Left lung (tissue), 4 donors: ENCODE measurements at regions not wholly inside any gene's neighbourhood (a gene's known extent, or its start where the extent isn't known, plus 50 kb on each side); places are given as distances from the start of the nearest gene placed in this dataset.

Experiments used
- ATAC-seq: fragments of 200-7000 bp; cut with Tn5 transposase; one replicate; pipeline ENCODE4 v1.9.1; 2020; ENCODE audit warnings: moderate library complexity
- DNase-seq, 4 donors: peaks; one replicate each; pipeline ENCODE4 v3.0.0-alpha.2; 2013 to 2020
- H3K27ac ChIP-seq, 2 donors: fragments of 200-600 bp; sonication (generic) in 1 of 2; one replicate each; pipeline versions ENCODE4 v1.5.0 to v1.8.0; 2020 to 2021
- H3K27me3 ChIP-seq, 2 donors: fragments of 200-600 bp; sonication (generic) in 1 of 2; one replicate each; pipeline versions ENCODE4 v1.5.0 to v1.8.0; 2020 to 2021
- H3K36me3 ChIP-seq, 2 donors: fragments of 200-600 bp; sonication (generic) in 1 of 2; one replicate each; pipeline versions ENCODE4 v1.5.0 to v1.8.0; 2020 to 2021
- H3K4me1 ChIP-seq, 2 donors: fragments of 200-600 bp; one replicate each; pipeline ENCODE4 v1.8.0; 2021
- H3K4me3 ChIP-seq, 2 donors: fragments of 200-600 bp; sonication (generic) in 1 of 2; one replicate each; pipeline versions ENCODE4 v1.5.0 to v1.8.0; 2020 to 2021; ENCODE audit warnings: mild to moderate bottlenecking in 1 of 2
- H3K9me3 ChIP-seq, 2 donors: fragments of 200-600 bp; sonication (generic) in 1 of 2; one replicate each; pipeline versions ENCODE4 v1.5.0 to v1.8.0; 2020 to 2021
- intact Hi-C, 2 donors: fragments of 100-400 bp; cut with DNase I; formaldehyde crosslinking; loops; one replicate each; pipeline versions ENCODE4 v1.11.2 to v1.14.2; 2022
- TF ChIP-seq, protein P1 (sequence below), 2 donors: fragments of 200-600 bp; sonication (generic) in 1 of 2; IDR thresholded peaks; one replicate each; pipeline versions ENCODE4 v1.5.0 to v1.8.0; 2021; ENCODE audit warnings: antibody characterized with exemption in 2 of 2
- donor health status: DM: no; HTN: yes; CAD: no.
- donor health status: DM: no; HTN: no; CAD: no.

DNA sequence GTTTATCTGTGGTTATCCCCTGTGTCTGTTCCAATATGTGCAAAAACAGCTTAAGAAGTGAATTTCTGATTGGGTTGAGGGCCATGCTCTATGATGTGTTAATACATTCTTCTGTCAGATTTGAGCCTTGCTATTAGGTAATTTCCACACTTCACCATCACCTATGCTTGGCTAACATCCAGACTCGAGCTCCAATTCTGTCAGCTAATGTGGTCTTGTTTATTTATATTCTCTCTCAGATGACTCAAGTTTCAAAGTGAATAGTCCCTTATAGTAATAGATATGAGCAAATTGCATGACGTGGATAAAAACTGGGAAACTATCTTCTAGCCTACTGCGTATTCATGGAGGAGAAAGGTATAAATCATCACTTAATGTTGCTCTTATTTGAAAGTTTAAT lies 451.3 kb downstream of the SNAPC1 start:
- TF ChIP-seq, protein P1, sequence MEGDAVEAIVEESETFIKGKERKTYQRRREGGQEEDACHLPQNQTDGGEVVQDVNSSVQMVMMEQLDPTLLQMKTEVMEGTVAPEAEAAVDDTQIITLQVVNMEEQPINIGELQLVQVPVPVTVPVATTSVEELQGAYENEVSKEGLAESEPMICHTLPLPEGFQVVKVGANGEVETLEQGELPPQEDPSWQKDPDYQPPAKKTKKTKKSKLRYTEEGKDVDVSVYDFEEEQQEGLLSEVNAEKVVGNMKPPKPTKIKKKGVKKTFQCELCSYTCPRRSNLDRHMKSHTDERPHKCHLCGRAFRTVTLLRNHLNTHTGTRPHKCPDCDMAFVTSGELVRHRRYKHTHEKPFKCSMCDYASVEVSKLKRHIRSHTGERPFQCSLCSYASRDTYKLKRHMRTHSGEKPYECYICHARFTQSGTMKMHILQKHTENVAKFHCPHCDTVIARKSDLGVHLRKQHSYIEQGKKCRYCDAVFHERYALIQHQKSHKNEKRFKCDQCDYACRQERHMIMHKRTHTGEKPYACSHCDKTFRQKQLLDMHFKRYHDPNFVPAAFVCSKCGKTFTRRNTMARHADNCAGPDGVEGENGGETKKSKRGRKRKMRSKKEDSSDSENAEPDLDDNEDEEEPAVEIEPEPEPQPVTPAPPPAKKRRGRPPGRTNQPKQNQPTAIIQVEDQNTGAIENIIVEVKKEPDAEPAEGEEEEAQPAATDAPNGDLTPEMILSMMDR (IDR thresholded peaks at IDR 0.05), result no peak
- intact Hi-C loops, result no loop called here
- no peak for DNase-seq
- Histone ChIP-seq H3K4me1 (no peaks in the 10 kb centered on the region), H3K27me3 (no peaks in the 10 kb centered on the region), H3K9me3 (no peaks in the 10 kb centered on the region), H3K27ac (no peak overlapping the region), H3K36me3 (no peaks in the 10 kb centered on the region), H3K4me3 (no peak overlapping the region)
- no peak for ATAC-seq

DNA sequence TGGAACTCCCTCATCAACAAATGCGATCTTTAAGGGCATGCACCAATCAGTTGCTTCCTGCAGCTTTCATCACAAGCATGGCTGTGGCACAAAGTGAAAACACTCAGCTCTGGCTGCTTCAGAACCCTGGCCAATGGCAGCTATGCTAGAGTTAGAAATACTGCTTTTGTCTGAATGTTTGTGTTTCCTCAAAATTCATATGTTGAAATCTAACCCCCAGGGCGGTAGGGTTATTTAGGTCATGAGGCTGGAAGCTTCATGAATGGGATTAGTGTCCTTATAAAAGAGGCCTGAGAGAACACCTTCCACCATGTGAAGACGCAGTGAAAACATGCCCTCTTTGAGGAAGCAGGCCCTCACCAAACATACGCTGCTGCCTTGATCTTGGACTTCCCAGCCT lies 453.9 kb downstream of the SNAPC1 start:
- H3K27ac ChIP-seq, result no peak overlapping the region
- ATAC-seq (no peak), DNase-seq (no peak)
- H3K27me3 ChIP-seq, result no peaks in the 10 kb centered on the region
- H3K36me3 ChIP-seq, result no peaks in the 10 kb centered on the region
- H3K4me3 ChIP-seq, result no peak overlapping the region
- H3K4me1 ChIP-seq, result no peaks in the 10 kb centered on the region
- H3K9me3 ChIP-seq, result no peaks in the 10 kb centered on the region
- intact Hi-C loops, result no loop called here
- TF ChIP-seq, protein P1 (IDR thresholded peaks at IDR 0.05), result no peak

GRCh38 chr14:62234849-62235248 lies 472.6 kb downstream of the SNAPC1 start:
- H3K36me3 ChIP-seq, result no peaks in the 10 kb centered on the region
- no peak for ATAC-seq
- no peak overlapping the region for H3K27ac ChIP-seq
- TF ChIP-seq, protein P1 (IDR thresholded peaks at IDR 0.05), result no peak
- H3K27me3 ChIP-seq, result no peaks in the 10 kb centered on the region
- peaks cover 0 to 24% of the 10 kb centered on the region in 2 donors for H3K9me3 ChIP-seq
- no peak overlapping the region for H3K4me3 ChIP-seq
- no peak for DNase-seq
- no peaks in the 10 kb centered on the region for H3K4me1 ChIP-seq
- intact Hi-C loops, result no loop called here

GRCh38 chr14:62244221-62244620 lies 482.0 kb downstream of the SNAPC1 start:
- Histone ChIP-seq H3K9me3 (peaks cover 0 to 10% of the 10 kb centered on the region in 2 donors), H3K36me3 (no peaks in the 10 kb centered on the region), H3K27ac (no peak overlapping the region), H3K4me1 (no peaks in the 10 kb centered on the region), H3K27me3 (no peaks in the 10 kb centered on the region), H3K4me3 (no peak overlapping the region)
- intact Hi-C loops, result no loop called here
- DNase-seq (no peak), ATAC-seq (no peak)
- TF ChIP-seq, protein P1 (IDR thresholded peaks at IDR 0.05), result no peak

DNA sequence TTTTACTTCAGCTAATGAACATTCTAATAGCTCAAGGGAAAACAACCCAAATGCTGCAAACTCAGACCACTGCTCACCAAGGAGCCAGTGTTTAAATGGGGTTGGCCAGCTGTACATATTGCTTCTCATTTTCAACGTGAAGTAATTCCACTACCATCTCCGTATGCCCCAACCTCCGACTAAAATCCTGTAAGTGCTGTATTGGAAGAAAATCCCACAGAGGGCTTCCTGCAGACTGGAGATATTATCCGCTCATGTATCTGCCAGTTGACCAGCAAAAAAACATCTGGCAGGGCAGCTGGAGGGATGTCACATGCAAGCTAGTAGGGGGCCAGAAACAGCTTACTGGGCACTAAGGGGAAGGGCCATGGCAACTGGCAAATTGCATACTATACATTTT lies 485.0 kb downstream of the SNAPC1 start:
- Histone ChIP-seq H3K27me3 (no peaks in the 10 kb centered on the region), H3K4me1 (no peaks in the 10 kb centered on the region), H3K27ac (no peak overlapping the region), H3K36me3 (no peaks in the 10 kb centered on the region), H3K4me3 (no peak overlapping the region), H3K9me3 (peaks cover 0 to 10% of the 10 kb centered on the region in 2 donors)
- DNase-seq, result peak in 1 of 4 donors; percentile 5
- intact Hi-C loops, result no loop called here
- TF ChIP-seq, protein P1 (IDR thresholded peaks at IDR 0.05), result no peak
- no peak for ATAC-seq
